CD4-positive, alpha-beta T cell treated with Interferon alpha-2 for 1 hour (primary cell): ENCODE measurements at regions not wholly inside any gene's neighbourhood (a gene's known extent, or its start where the extent isn't known, plus 50 kb on each side); places are given as distances from the start of the nearest gene placed in this dataset.
"Not testable (repeated sequence)": the region's sequence is repeated elsewhere in the genome, so short reads cannot be mapped to it uniquely, and the experiment has no call there.

Source experiments
- DNase-seq, 2 donors: peaks; one replicate each; pipeline ENCODE4 v3.0.0-alpha.2; 2020 to 2022

- DNase-seq = no peak
Observed at GRCh38 chr15:25237291-25237978, 201.4 kb downstream of the UBE3A start.

- DNase-seq = no peak
Observed at GRCh38 chr15:25238126-25238525, 200.7 kb downstream of the UBE3A start.

GRCh38 chr15:25238716-25239470, 199.9 kb downstream of the UBE3A start:
- no peak for DNase-seq

GRCh38 chr15:25239471-25240345, 199.1 kb downstream of the UBE3A start:
- no peak for DNase-seq

- DNase-seq = no peak
Observed at GRCh38 chr15:25240461-25241021, 198.3 kb downstream of the UBE3A start.

- DNase-seq = no peak
Observed at GRCh38 chr15:25241241-25241801, 197.5 kb downstream of the UBE3A start.

GRCh38 chr15:25242166-25242879, 196.5 kb downstream of the UBE3A start:
- DNase-seq = peak in 1 of 2 donors; percentile 0

- peak in 1 of 2 donors; percentile 0 for DNase-seq
Observed at GRCh38 chr15:25242957-25243799, 195.6 kb downstream of the UBE3A start.

GRCh38 chr15:25243800-25244097, 195.1 kb downstream of the UBE3A start:
- DNase-seq = no peak

- DNase-seq = peak in 1 of 2 donors; percentile 0
Observed at GRCh38 chr15:25244731-25245585, 193.9 kb downstream of the UBE3A start.

GRCh38 chr15:25245801-25246622, 192.8 kb downstream of the UBE3A start:
- peak in 1 of 2 donors; percentile 0 for DNase-seq

- DNase-seq = no peak
Observed at GRCh38 chr15:25246641-25247406, 192.0 kb downstream of the UBE3A start.

GRCh38 chr15:25247407-25248038, 191.3 kb downstream of the UBE3A start:
- no peak for DNase-seq

GRCh38 chr15:25248087-25248486, 190.7 kb downstream of the UBE3A start:
- not testable (repeated sequence) for DNase-seq

GRCh38 chr15:25248583-25249235, 190.1 kb downstream of the UBE3A start:
- DNase-seq = no peak

- DNase-seq = no peak
Observed at GRCh38 chr15:25249236-25250010, 189.4 kb downstream of the UBE3A start.
